ENCODE measurements at regions not wholly inside any gene's neighbourhood (a gene's known extent, or its start where the extent isn't known, plus 50 kb on each side); places are given as distances from the start of the nearest gene placed in this dataset.

DNA sequence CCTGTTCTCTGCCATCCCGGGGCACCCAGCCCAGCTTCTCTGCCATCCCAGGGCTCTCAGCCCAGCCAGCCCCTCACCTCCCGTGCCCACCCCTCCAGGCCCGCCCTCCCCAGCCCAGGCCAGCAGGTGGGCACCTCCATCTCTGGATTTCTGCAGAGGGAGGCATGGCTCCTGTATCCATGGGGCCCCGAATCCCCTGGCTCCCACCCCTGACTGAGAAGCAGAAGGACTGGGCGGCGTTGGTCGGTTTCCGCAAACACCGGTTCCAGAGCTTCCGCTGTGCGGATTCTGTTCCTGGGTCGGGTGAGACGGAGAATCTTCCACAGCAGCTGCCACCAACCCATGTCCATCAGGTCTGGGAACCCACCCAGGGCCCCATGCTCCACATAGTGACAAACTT lies 240.3 kb downstream of the BRD1 start:
- Mint-ChIP-seq H3K4me3 (no peak overlapping the region), H3K36me3 (peaks cover 2% of the 10 kb centered on the region), H3K4me1 (peaks cover 0 to 7% (median 4%) of the 10 kb centered on the region in 3 donors), H3K9me3 (no peaks in the 10 kb centered on the region), H3K27ac (no peak overlapping the region), H3K27me3 (no peaks in the 10 kb centered on the region)

DNA sequence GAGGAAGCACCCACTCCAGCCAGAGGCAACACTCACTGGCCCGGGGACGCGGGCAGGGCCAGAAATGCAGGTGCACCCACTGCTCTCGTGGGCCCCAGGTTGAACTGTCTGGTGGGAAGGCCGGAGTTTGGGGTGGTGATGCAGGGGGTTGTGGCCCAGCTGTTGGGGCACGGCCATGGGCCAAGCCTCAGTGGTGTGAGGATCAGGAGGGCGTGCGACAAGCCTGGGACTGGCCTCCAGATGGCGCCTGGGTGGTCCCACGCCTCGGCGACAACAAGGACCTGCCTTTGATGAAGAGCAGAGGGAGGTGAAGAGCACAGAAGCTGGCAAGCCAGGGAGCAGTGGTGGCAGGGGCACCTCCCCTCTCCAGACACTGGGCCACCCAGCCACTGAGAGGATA lies 240.8 kb downstream of the BRD1 start:
- H3K4me1 Mint-ChIP-seq, result peaks cover 0 to 7% (median 4%) of the 10 kb centered on the region in 3 donors
- H3K9me3 Mint-ChIP-seq, result no peaks in the 10 kb centered on the region
- H3K36me3 Mint-ChIP-seq, result peaks cover 2% of the 10 kb centered on the region
- peak overlapping the region in 1 of 3 donors; percentile 17 for H3K27ac Mint-ChIP-seq
- no peak overlapping the region for H3K4me3 Mint-ChIP-seq
- H3K27me3 Mint-ChIP-seq, result no peaks in the 10 kb centered on the region

DNA sequence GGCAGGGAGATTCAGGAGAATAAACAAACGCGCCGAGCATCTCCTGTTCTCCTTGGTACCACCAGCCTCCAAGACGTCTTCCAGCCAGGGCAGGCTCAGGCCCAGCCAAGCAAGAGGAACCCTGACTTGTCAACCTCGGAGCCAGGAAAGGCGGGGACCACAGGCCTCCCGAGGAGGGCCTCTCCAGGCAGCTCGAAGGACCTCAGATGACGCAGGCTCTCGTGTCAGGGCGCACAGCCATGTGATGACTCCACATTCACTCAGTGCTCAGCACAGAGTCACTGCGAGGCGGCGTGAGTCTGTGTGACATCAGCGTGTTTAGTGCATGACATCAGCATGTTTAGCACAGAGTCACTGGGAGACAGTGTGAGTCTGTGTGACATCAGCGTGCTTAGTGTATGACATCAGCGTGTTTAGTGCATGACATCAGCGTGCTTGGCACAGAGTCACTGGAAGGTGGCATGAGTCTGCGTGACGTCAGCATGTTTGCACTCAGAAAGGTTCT lies 241.4 kb downstream of the BRD1 start:
- H3K4me1 Mint-ChIP-seq, result peaks cover 0 to 7% (median 4%) of the 10 kb centered on the region in 3 donors
- H3K4me3 Mint-ChIP-seq, result no peak overlapping the region
- H3K27me3 Mint-ChIP-seq, result no peaks in the 10 kb centered on the region
- H3K36me3 Mint-ChIP-seq, result peaks cover 2% of the 10 kb centered on the region
- peak overlapping the region in 1 of 3 donors; percentile 17 for H3K27ac Mint-ChIP-seq
- no peaks in the 10 kb centered on the region for H3K9me3 Mint-ChIP-seq

DNA sequence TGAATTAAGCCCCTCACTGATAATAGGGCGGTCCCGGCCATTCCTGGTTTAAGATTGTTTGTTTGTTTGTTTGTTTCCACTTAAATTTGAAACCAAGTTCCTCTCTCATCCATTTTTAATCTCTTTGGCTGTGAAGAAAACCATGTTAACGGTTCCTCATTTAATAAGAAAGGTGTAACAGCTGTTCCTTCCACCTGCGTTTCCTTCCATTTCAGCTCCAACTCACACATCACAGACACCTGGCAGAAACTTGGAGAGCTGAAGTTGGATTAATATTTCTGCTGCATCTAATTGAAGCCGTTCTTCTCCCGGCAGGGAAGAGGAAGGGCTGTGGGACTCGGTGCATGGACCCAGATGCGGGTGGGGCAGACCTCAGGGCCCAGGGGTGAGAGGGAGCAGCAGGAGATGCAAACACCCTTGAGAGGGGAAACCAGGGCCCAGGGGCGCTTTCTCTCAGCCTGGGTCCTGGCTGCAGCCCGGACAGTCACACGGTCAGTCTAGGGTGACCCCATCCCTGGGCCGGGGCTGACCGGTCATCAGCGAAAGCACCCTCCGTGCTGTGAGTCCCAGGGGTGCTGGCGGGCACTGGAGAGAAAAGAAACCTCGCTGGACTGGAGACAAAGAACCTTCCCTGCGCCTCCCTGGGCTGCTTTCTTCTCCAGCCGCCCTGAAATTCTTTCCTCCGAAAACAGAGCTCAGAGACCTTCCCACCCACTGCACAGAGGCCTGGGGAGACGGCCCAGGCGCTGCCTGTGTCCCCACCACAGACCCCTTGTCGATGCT lies 242.0 kb downstream of the BRD1 start:
- Mint-ChIP-seq H3K36me3 (peaks cover 2% of the 10 kb centered on the region), H3K4me1 (peaks cover 0 to 7% (median 4%) of the 10 kb centered on the region in 3 donors), H3K4me3 (no peak overlapping the region), H3K9me3 (no peaks in the 10 kb centered on the region), H3K27ac (no peak overlapping the region), H3K27me3 (no peaks in the 10 kb centered on the region)

DNA sequence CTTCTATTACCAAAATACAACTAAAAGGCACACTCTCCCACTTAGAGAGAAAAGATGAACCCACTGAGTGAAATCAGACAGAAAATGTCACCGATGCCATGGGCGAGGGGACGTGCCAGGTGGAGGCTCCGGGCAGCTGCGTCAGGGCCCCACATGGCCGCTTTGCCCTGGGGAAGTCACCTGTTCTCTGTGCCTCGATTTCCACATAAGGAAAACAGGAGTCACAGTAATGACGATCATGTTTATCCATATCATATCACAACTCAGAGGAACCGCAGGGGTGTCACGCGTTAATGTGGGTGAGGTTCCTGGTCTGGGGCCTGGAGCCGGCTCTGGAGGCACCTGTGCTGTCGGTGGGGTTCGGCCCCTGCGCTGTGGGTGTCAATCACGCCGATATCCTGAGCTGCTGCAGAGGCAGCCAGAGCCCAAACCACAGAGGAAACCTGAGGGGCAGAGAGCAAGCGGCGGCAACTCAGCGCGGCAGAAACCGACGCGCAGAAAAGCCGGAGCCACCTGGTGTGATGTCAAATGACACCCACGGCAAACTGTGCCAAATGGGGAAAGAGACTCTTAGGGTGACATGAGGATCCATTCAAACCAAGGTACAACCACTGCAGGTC lies 243.7 kb downstream of the BRD1 start:
- Mint-ChIP-seq H3K4me1 (peaks cover 0 to 7% (median 4%) of the 10 kb centered on the region in 3 donors), H3K36me3 (no peaks in the 10 kb centered on the region), H3K27me3 (no peaks in the 10 kb centered on the region), H3K4me3 (peak overlapping the region in 1 of 4 donors; percentile 60), H3K27ac (no peak overlapping the region), H3K9me3 (no peaks in the 10 kb centered on the region)

GRCh38 chr22:49583341-49583740 lies 244.3 kb downstream of the BRD1 start:
- no peaks in the 10 kb centered on the region for H3K9me3 Mint-ChIP-seq
- H3K27ac Mint-ChIP-seq, result no peak overlapping the region
- peaks cover 6% of the 10 kb centered on the region for H3K36me3 Mint-ChIP-seq
- no peaks in the 10 kb centered on the region for H3K27me3 Mint-ChIP-seq
- no peak overlapping the region for H3K4me3 Mint-ChIP-seq
- H3K4me1 Mint-ChIP-seq, result peaks cover 0 to 6% (median 4%) of the 10 kb centered on the region in 3 donors

- H3K27ac Mint-ChIP-seq, result no peak overlapping the region
- no peaks in the 10 kb centered on the region for H3K9me3 Mint-ChIP-seq
- H3K27me3 Mint-ChIP-seq, result no peaks in the 10 kb centered on the region
- no peak overlapping the region for H3K4me3 Mint-ChIP-seq
- peaks cover 0 to 6% (median 4%) of the 10 kb centered on the region in 3 donors for H3K4me1 Mint-ChIP-seq
- peaks cover 8% of the 10 kb centered on the region for H3K36me3 Mint-ChIP-seq
These were observed 245.0 kb downstream of the BRD1 start for GRCh38 chr22:49582678-49583077.

GRCh38 chr22:49582181-49582580 lies 245.5 kb downstream of the BRD1 start:
- Mint-ChIP-seq H3K27ac (no peak overlapping the region), H3K4me3 (no peak overlapping the region), H3K4me1 (peaks cover 0 to 6% (median 4%) of the 10 kb centered on the region in 3 donors), H3K36me3 (peaks cover 8% of the 10 kb centered on the region), H3K9me3 (no peaks in the 10 kb centered on the region), H3K27me3 (no peaks in the 10 kb centered on the region)

DNA sequence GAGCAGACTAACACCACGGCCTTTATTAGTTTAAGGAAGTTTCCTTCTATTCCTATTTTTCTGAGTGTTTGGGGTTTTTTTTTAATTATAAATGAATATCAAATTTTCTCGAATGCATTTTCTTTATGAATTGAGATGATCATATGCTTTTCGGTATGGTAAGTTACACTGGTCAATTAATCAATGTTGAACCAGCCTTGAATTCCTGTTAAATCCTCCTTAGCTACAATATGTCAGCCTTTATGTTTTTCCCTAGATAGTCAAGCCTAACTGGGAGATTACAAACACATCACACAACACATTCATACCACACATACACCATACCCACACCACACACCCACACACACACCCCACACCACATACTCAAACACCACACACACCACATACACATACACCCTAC lies 247.6 kb downstream of the BRD1 start:
- no peak overlapping the region for H3K4me3 Mint-ChIP-seq
- H3K9me3 Mint-ChIP-seq, result no peaks in the 10 kb centered on the region
- no peaks in the 10 kb centered on the region for H3K27me3 Mint-ChIP-seq
- peaks cover 0 to 2% (median 0%) of the 10 kb centered on the region in 3 donors for H3K4me1 Mint-ChIP-seq
- peaks cover 8% of the 10 kb centered on the region for H3K36me3 Mint-ChIP-seq
- no peak overlapping the region for H3K27ac Mint-ChIP-seq

- peak overlapping the region in 1 of 3 donors; percentile 67 for H3K27ac Mint-ChIP-seq
- H3K4me3 Mint-ChIP-seq, result no peak overlapping the region
These were observed 250.3 kb downstream of the BRD1 start for GRCh38 chr22:49577168-49578060.

GRCh38 chr22:49576241-49577141 lies 251.2 kb downstream of the BRD1 start:
- H3K4me1 Mint-ChIP-seq, result no peaks in the 10 kb centered on the region
- H3K36me3 Mint-ChIP-seq, result peaks cover 8% of the 10 kb centered on the region
- no peaks in the 10 kb centered on the region for H3K9me3 Mint-ChIP-seq
- H3K4me3 Mint-ChIP-seq, result peak overlapping the region in 1 of 4 donors; percentile 68
- H3K27ac Mint-ChIP-seq, result peak overlapping the region in 2 of 3 donors; percentile 55 to 67
- H3K27me3 Mint-ChIP-seq, result no peaks in the 10 kb centered on the region

More at GRCh38 chr22:49577168-49578060, 250.3 kb downstream of the BRD1 start:
- Mint-ChIP-seq H3K4me1 (peaks cover 0 to under 1% (median 0%) of the 10 kb centered on the region in 3 donors), H3K27me3 (no peaks in the 10 kb centered on the region), H3K9me3 (no peaks in the 10 kb centered on the region), H3K36me3 (peaks cover 8% of the 10 kb centered on the region)

GRCh38 chr22:49575703-49576081 lies 252.0 kb downstream of the BRD1 start:
- Mint-ChIP-seq H3K4me1 (no peaks in the 10 kb centered on the region), H3K9me3 (no peaks in the 10 kb centered on the region), H3K27ac (no peak overlapping the region), H3K27me3 (no peaks in the 10 kb centered on the region), H3K36me3 (peaks cover 8% of the 10 kb centered on the region), H3K4me3 (no peak overlapping the region)

GRCh38 chr22:49574881-49575702 lies 252.6 kb downstream of the BRD1 start:
- peaks cover 8% of the 10 kb centered on the region for H3K36me3 Mint-ChIP-seq
- no peak overlapping the region for H3K4me3 Mint-ChIP-seq
- H3K27ac Mint-ChIP-seq, result no peak overlapping the region
- no peaks in the 10 kb centered on the region for H3K4me1 Mint-ChIP-seq
- H3K27me3 Mint-ChIP-seq, result no peaks in the 10 kb centered on the region
- no peaks in the 10 kb centered on the region for H3K9me3 Mint-ChIP-seq
